EH (cell line): ENCODE measurements at regions not wholly inside any gene's neighbourhood (a gene's known extent, or its start where the extent isn't known, plus 50 kb on each side); places are given as distances from the start of the nearest gene placed in this dataset.

Source experiments
- DNase-seq: peaks from one replicate; pipeline ENCODE4 v3.0.0-alpha.2; 2015; ENCODE audit warnings: low read depth

- no peak for DNase-seq
Measured at GRCh38 chr13:50358231-50359040, 343.2 kb downstream of the KCNRG start.

GRCh38 chr13:50359041-50359367 is 343.8 kb downstream of the KCNRG start:
- DNase-seq = no peak

GRCh38 chr13:50359779-50360178 is 344.5 kb downstream of the KCNRG start:
- no peak for DNase-seq

GRCh38 chr13:50360637-50361036 is 345.4 kb downstream of the KCNRG start:
- DNase-seq = no peak

GRCh38 chr13:50361282-50361681 is 346.0 kb downstream of the KCNRG start:
- no peak for DNase-seq

GRCh38 chr13:50365408-50366391 is 350.5 kb downstream of the KCNRG start:
- DNase-seq = no peak

- no peak for DNase-seq
Measured at GRCh38 chr13:50366488-50367174, 351.4 kb downstream of the KCNRG start.

GRCh38 chr13:50369646-50370045 is 354.4 kb downstream of the KCNRG start:
- DNase-seq = no peak

- DNase-seq = no peak
Measured at GRCh38 chr13:50370303-50370950, 355.2 kb downstream of the KCNRG start.

GRCh38 chr13:50374517-50374916 is 359.3 kb downstream of the KCNRG start:
- no peak for DNase-seq

GRCh38 chr13:50375792-50376191 is 360.5 kb downstream of the KCNRG start:
- peak; percentile 44 for DNase-seq

GRCh38 chr13:50376895-50377575 is 361.8 kb downstream of the KCNRG start:
- DNase-seq = no peak

GRCh38 chr13:50377726-50378270 is 362.6 kb downstream of the KCNRG start:
- no peak for DNase-seq

GRCh38 chr13:50378509-50379044 is 363.3 kb downstream of the KCNRG start:
- no peak for DNase-seq

- peak; percentile 14 for DNase-seq
Measured at GRCh38 chr13:50379584-50379983, 364.3 kb downstream of the KCNRG start.

- no peak for DNase-seq
Measured at GRCh38 chr13:50380905-50381304, 365.7 kb downstream of the KCNRG start.

- DNase-seq = no peak
Measured at GRCh38 chr13:50382511-50382910, 367.3 kb downstream of the KCNRG start.

GRCh38 chr13:50382951-50383350 is 367.7 kb downstream of the KCNRG start:
- no peak for DNase-seq

- no peak for DNase-seq
Measured at GRCh38 chr13:50384724-50385123, 369.5 kb downstream of the KCNRG start.

- peak; percentile 74 for DNase-seq
Measured at GRCh38 chr13:50386541-50387050, 371.4 kb downstream of the KCNRG start.
